GM13976 (cell line): ENCODE measurements at regions not wholly inside any gene's neighbourhood (a gene's known extent, or its start where the extent isn't known, plus 50 kb on each side); places are given as distances from the start of the nearest gene placed in this dataset.
"Not testable (repeated sequence)": the region's sequence is repeated elsewhere in the genome, so short reads cannot be mapped to it uniquely, and the experiment has no call there.

Experiments used
- DNase-seq: peaks from one replicate; pipeline ENCODE4 v3.0.0; 2012; ENCODE audit warnings: low spot score
- CTCF ChIP-seq: IDR thresholded peaks from 2 replicates; pipeline ENCODE4 v1.5.1; 2012; ENCODE audit warnings: borderline replicate concordance, mild to moderate bottlenecking; ENCODE audit not compliant: insufficient read depth; ENCODE audit errors: extremely low read depth, missing control alignments, control extremely low read depth
- in situ Hi-C: fragments of 300-500 bp; cut with MboI; formaldehyde crosslinking; loops from one replicate; pipeline ENCODE4 v1.12.0; 2022; ENCODE audit warnings: low sequenced_read_pairs, mixed read lengths, inconsistent platforms; ENCODE audit not compliant: unreplicated experiment

GRCh38 chr1:118473825-118474224 lies 288.8 kb upstream of the SPAG17 start:
- TF ChIP-seq CTCF: no peak
- no peak for DNase-seq
- in situ Hi-C loops: no loop called here

DNA sequence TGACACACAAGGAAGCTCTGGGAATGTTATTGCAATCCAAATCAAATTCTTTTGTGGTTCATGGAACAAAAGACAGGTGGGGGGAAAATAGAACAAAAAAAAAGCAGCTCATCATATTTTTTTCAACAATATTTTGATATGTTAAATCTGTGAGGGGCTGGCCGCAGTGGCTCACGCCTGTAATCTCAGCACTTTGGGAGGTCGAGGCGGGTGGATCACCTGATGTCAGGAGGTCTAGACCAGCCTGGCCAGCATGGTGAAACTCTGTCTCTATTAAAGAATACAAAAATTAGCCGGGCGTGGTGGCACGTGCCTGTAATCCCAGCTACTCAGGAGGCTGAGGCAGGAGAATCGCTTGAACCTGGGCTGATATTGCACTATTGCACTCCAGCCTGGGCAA lies 279.4 kb upstream of the SPAG17 start:
- DNase-seq, in situ Hi-C loops: not testable (repeated sequence)

- in situ Hi-C loops: no loop called here
- no peak for DNase-seq
- no peak for TF ChIP-seq CTCF
Measured at GRCh38 chr1:118461154-118461553, 276.1 kb upstream of the SPAG17 start.

DNA sequence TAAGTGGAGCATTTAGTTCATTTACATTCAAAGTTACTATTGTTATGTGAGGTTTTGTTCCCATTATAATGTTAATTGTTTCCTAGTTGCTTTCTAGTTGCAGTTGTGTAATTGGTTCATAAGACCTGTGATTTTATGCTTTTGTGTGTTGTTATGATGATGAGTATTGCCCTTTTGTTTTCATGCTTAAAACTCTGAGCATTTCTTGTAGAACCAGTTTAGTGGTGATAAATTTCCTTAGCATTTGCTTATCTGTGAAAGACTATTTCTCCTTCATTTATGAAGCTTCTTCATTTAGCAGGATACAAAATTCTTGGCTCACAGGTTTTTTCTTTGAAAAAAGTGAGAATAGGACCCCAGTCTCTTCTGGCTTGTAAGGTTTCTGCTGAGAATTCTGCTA lies 274.8 kb upstream of the SPAG17 start:
- no peak for TF ChIP-seq CTCF
- DNase-seq: no peak
- in situ Hi-C loops: no loop called here

DNA sequence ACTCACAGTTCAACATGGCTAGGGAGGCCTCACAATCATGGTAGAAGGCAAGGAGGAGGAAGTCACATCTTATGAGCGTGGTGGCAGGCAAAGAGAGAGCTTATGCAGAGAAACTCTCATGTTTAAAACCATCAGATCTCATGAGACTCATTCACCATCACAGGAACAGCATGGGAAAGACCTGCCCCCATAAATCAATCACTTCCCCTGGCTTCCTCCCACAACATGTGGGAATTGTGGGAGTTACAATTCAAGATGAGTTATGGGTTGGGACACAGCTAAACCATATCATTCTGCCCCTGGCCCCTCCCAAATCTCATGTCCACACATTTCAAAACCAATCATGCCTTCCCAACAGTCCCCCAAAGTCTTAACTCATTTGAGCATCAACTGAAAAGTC lies 268.8 kb upstream of the SPAG17 start:
- in situ Hi-C loops, DNase-seq: not testable (repeated sequence)

GRCh38 chr1:118445156-118445555 lies 260.1 kb upstream of the SPAG17 start:
- in situ Hi-C loops: no loop called here
- TF ChIP-seq CTCF: no peak
- no peak for DNase-seq

DNA sequence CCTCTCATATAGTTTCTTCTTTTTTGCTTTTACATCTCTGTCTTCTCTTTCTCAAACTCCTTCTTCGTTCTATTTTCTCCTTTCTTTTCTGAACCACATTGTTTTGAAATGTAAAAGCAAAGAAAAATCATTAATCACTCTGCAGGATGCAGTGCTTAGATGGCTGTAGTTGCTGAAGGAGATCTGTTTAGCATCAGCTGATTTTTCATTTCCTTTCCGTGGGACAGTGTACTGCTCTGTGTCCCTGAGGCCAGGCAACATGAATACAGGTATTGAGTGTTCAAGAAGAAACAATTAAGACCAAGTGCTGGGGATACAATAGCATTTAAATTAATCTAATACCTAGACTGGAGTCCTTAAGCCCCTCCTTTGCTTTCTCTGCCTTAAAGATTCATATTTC lies 257.2 kb upstream of the SPAG17 start:
- in situ Hi-C loops: no loop called here
- no peak for DNase-seq
- TF ChIP-seq CTCF: no peak

- DNase-seq: no peak
- TF ChIP-seq CTCF: no peak
- in situ Hi-C loops: no loop called here
Measured at GRCh38 chr1:118437664-118438063, 252.6 kb upstream of the SPAG17 start.
